Heart left ventricle (tissue), 13 donors: ENCODE measurements at regions not wholly inside any gene's neighbourhood (a gene's known extent, or its start where the extent isn't known, plus 50 kb on each side); places are given as distances from the start of the nearest gene placed in this dataset.

Source experiments
- CTCF ChIP-seq, 12 donors: fragments of 200-600 bp; sonication (generic) in 4 of 12; IDR thresholded peaks; one replicate each; pipeline versions ENCODE4 v1.5.0 to v1.8.0; 2018 to 2022; ENCODE audit warnings: antibody characterized with exemption in 12 of 12, mild to moderate bottlenecking in 5 of 12
- POLR2A ChIP-seq, 2 donors: fragments of 450-650 bp; IDR thresholded peaks; one replicate each; pipeline ENCODE4 v1.6.1; 2017; ENCODE audit warnings: antibody characterized with exemption in 2 of 2, mild to moderate bottlenecking in 2 of 2, moderate library complexity in 2 of 2
- donor health status: ischemic (EF 13 %, LVEDD 7.1; RV severe dilation, severe dysfunction).
- donor health status: DM: no; HTN: yes; CAD: no.
- donor health status: DM: no; HTN: no; CAD: no.
- donor health status: ischemic (EF 25% LVEDD 6.9; RV normal size, moderate dysfunction).
- donor health status: ischemic (EF 25% LVEDD 5.7; RV mildly dilated, moderate dysfunction).
- donor health status: ischemic (EF 35%, LVEDD 5.7; RV mildly dilated, moderate dysfunction).
- donor health status: nonischemic (EF 11% LVEDD 7.7; RV severe dilation, severe dysfunction).
- donor health status: DM: yes; HTN: yes; CAD: no.
- donor health status: PGD.
- donor health status: ischemic (EF 29% LVEDD 5.4; RV normal size, mild dysfunction).
- donor health status: nonischemic (EF 23%, LVEDD 6.1; RV moderate dilation, normal function).

- TF ChIP-seq CTCF (IDR thresholded peaks at IDR 0.05) (no peak), POLR2A (IDR thresholded peaks at IDR 0.05) (no peak)
Measured at GRCh38 chr9:120104771-120105170, 475.2 kb downstream of the CDK5RAP2 start.
